ENCODE measurements at regions not wholly inside any gene's neighbourhood (a gene's known extent, or its start where the extent isn't known, plus 50 kb on each side); places are given as distances from the start of the nearest gene placed in this dataset.

- DNase-seq (ENCODE audit: low read depth): no peak
- H3K4me3 ChIP-seq (ENCODE audit: low read length): no peak overlapping the region
- no peak for TF ChIP-seq CTCF (conservative IDR thresholded peaks at IDR 0.05; ENCODE audit: low read length)
These were observed 60.1 kb upstream of the FAM89A start for GRCh38 chr1:231099996-231100767.

GRCh38 chr1:231099311-231099710 lies 59.3 kb upstream of the FAM89A start:
- no peak for TF ChIP-seq CTCF (conservative IDR thresholded peaks at IDR 0.05; ENCODE audit: low read length)
- H3K4me3 ChIP-seq (ENCODE audit: low read length): no peak overlapping the region
- no peak for DNase-seq (ENCODE audit: low read depth)

- no peak for TF ChIP-seq CTCF (conservative IDR thresholded peaks at IDR 0.05; ENCODE audit: low read length)
- no peak for DNase-seq (ENCODE audit: low read depth)
- H3K4me3 ChIP-seq (ENCODE audit: low read length): no peak overlapping the region
These were observed 55.5 kb upstream of the FAM89A start for GRCh38 chr1:231095595-231095994.

GRCh38 chr1:231094421-231094820 lies 54.4 kb upstream of the FAM89A start:
- no peak for TF ChIP-seq CTCF (conservative IDR thresholded peaks at IDR 0.05; ENCODE audit: low read length)
- DNase-seq (ENCODE audit: low read depth): no peak
- no peak overlapping the region for H3K4me3 ChIP-seq (ENCODE audit: low read length)

GRCh38 chr1:231093156-231093922 lies 53.3 kb upstream of the FAM89A start:
- no peak overlapping the region for H3K4me3 ChIP-seq (ENCODE audit: low read length)
- no peak for TF ChIP-seq CTCF (conservative IDR thresholded peaks at IDR 0.05; ENCODE audit: low read length)
- no peak for DNase-seq (ENCODE audit: low read depth)

- DNase-seq (ENCODE audit: low read depth): no peak
- no peak for TF ChIP-seq CTCF (conservative IDR thresholded peaks at IDR 0.05; ENCODE audit: low read length)
- H3K4me3 ChIP-seq (ENCODE audit: low read length): no peak overlapping the region
These were observed 52.3 kb upstream of the FAM89A start for GRCh38 chr1:231092380-231092779.
